ENCODE measurements at regions not wholly inside any gene's neighbourhood (a gene's known extent, or its start where the extent isn't known, plus 50 kb on each side); places are given as distances from the start of the nearest gene placed in this dataset.
A peak's percentile ranks its signal among the peaks of the same experiment; 100 is the strongest.

- peak; percentile 57 for DNase-seq
Measured at GRCh38 chr2:188158337-188159100, 133.2 kb upstream of the GULP1 start.

GRCh38 chr2:188159484-188159883 is 132.2 kb upstream of the GULP1 start:
- DNase-seq = no peak

- DNase-seq = no peak
Measured at GRCh38 chr2:188170356-188170755, 121.3 kb upstream of the GULP1 start.

- no peak for DNase-seq
Measured at GRCh38 chr2:188176620-188177019, 115.1 kb upstream of the GULP1 start.

- no peak for DNase-seq
Measured at GRCh38 chr2:188181067-188181838, 110.4 kb upstream of the GULP1 start.

GRCh38 chr2:188181884-188182283 is 109.8 kb upstream of the GULP1 start:
- no peak for DNase-seq

GRCh38 chr2:188187726-188188125 is 103.9 kb upstream of the GULP1 start:
- no peak for DNase-seq

GRCh38 chr2:188189356-188189755 is 102.3 kb upstream of the GULP1 start:
- no peak for DNase-seq

GRCh38 chr2:188193230-188193629 is 98.4 kb upstream of the GULP1 start:
- DNase-seq = no peak

GRCh38 chr2:188196343-188197008 is 95.2 kb upstream of the GULP1 start:
- DNase-seq = no peak

- DNase-seq = peak; percentile 88
Measured at GRCh38 chr2:188199716-188200128, 92.0 kb upstream of the GULP1 start.

- no peak for DNase-seq
Measured at GRCh38 chr2:188201639-188202038, 90.0 kb upstream of the GULP1 start.

- no peak for DNase-seq
Measured at GRCh38 chr2:188202777-188203176, 88.9 kb upstream of the GULP1 start.

- no peak for DNase-seq
Measured at GRCh38 chr2:188203776-188204175, 87.9 kb upstream of the GULP1 start.

GRCh38 chr2:188204824-188205223 is 86.8 kb upstream of the GULP1 start:
- DNase-seq = no peak

GRCh38 chr2:188207554-188207953 is 84.1 kb upstream of the GULP1 start:
- DNase-seq = no peak

- no peak for DNase-seq
Measured at GRCh38 chr2:188209218-188209617, 82.5 kb upstream of the GULP1 start.

- no peak for DNase-seq
Measured at GRCh38 chr2:188217264-188217663, 74.4 kb upstream of the GULP1 start.

GRCh38 chr2:188219541-188219940 is 72.1 kb upstream of the GULP1 start:
- DNase-seq = no peak

GRCh38 chr2:188220535-188220934 is 71.1 kb upstream of the GULP1 start:
- DNase-seq = no peak

- no peak for DNase-seq
Measured at GRCh38 chr2:188227713-188228112, 64.0 kb upstream of the GULP1 start.

GRCh38 chr2:188235364-188235763 is 56.3 kb upstream of the GULP1 start:
- DNase-seq = no peak

GRCh38 chr2:188238386-188238785 is 53.3 kb upstream of the GULP1 start:
- no peak for DNase-seq

Data from HCEC 1CT (cell line).